ENCODE measurements at regions not wholly inside any gene's neighbourhood (a gene's known extent, or its start where the extent isn't known, plus 50 kb on each side); places are given as distances from the start of the nearest gene placed in this dataset.

DNA sequence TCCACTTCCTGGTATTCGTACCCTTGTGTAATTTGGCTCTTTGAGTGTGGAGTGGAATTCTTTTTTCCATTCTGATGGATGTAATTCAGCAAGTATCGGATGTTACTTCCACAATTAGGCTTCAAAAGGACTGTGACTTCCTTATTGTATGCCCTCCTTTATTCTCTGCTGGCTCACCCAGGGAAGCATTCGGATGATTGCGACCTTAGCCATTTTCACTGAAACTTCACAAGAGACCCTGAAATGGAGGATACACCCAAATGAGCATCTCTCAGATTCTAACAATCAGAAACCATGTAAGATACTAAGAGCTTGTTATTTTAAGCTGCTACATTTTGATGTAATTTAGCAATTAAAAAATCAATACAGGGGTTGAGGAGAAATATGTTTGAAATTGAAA lies 493.1 kb downstream of the DNAJB9 start:
- H3K27me3 ChIP-seq: no peaks in the 10 kb centered on the region
- intact Hi-C loops (cut with DNase I; ENCODE audit: low total_unique reads): no loop called here
- in situ Hi-C loops (cut with MboI; ENCODE audit: low sequenced_read_pairs in 4 of 4): no loop called here
- no peak for DNase-seq
- H3K4me3 ChIP-seq: no peak overlapping the region
- H3K27ac ChIP-seq: no peak overlapping the region
- no peaks in the 10 kb centered on the region for H3K9me3 ChIP-seq
- no peaks in the 10 kb centered on the region for H3K36me3 ChIP-seq
- H3K4me1 ChIP-seq: no peaks in the 10 kb centered on the region
- no peak for ATAC-seq
- no peak for TF ChIP-seq POLR2A (IDR thresholded peaks at IDR 0.05)
- TF ChIP-seq, protein P1, sequence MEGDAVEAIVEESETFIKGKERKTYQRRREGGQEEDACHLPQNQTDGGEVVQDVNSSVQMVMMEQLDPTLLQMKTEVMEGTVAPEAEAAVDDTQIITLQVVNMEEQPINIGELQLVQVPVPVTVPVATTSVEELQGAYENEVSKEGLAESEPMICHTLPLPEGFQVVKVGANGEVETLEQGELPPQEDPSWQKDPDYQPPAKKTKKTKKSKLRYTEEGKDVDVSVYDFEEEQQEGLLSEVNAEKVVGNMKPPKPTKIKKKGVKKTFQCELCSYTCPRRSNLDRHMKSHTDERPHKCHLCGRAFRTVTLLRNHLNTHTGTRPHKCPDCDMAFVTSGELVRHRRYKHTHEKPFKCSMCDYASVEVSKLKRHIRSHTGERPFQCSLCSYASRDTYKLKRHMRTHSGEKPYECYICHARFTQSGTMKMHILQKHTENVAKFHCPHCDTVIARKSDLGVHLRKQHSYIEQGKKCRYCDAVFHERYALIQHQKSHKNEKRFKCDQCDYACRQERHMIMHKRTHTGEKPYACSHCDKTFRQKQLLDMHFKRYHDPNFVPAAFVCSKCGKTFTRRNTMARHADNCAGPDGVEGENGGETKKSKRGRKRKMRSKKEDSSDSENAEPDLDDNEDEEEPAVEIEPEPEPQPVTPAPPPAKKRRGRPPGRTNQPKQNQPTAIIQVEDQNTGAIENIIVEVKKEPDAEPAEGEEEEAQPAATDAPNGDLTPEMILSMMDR (IDR thresholded peaks at IDR 0.05 in 4 of 5, conservative IDR thresholded peaks at IDR 0.05 in 1 of 5): no peak

DNA sequence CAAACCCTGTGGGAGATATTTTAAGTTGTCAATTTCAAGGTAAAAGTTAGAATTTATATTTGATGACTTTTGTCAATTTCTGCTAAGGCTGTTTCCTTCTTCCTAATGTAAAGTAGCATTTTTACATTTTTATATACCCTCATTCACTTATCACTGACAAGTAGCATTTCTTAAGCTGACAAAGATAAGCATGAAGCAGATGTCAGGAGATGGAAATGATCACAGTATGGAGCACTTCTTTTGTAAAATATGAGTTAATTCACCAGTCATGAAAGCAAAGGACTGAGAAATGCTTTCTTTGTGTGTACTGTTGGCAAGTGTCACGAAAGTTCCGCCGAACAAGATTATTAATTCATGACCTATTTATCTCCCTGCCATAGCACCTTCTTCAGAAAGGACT lies 503.9 kb downstream of the DNAJB9 start:
- Histone ChIP-seq H3K36me3 (no peaks in the 10 kb centered on the region), H3K27me3 (no peaks in the 10 kb centered on the region), H3K27ac (no peak overlapping the region), H3K9me3 (no peaks in the 10 kb centered on the region), H3K4me1 (no peaks in the 10 kb centered on the region), H3K4me3 (no peak overlapping the region)
- intact Hi-C loops (cut with DNase I; ENCODE audit: low total_unique reads) (no loop called here), in situ Hi-C loops (cut with MboI; ENCODE audit: low sequenced_read_pairs in 4 of 4) (no loop called here)
- DNase-seq: no peak
- TF ChIP-seq, protein P1 (IDR thresholded peaks at IDR 0.05 in 4 of 5, conservative IDR thresholded peaks at IDR 0.05 in 1 of 5): no peak
- TF ChIP-seq POLR2A (IDR thresholded peaks at IDR 0.05): no peak
- no peak for ATAC-seq

DNA sequence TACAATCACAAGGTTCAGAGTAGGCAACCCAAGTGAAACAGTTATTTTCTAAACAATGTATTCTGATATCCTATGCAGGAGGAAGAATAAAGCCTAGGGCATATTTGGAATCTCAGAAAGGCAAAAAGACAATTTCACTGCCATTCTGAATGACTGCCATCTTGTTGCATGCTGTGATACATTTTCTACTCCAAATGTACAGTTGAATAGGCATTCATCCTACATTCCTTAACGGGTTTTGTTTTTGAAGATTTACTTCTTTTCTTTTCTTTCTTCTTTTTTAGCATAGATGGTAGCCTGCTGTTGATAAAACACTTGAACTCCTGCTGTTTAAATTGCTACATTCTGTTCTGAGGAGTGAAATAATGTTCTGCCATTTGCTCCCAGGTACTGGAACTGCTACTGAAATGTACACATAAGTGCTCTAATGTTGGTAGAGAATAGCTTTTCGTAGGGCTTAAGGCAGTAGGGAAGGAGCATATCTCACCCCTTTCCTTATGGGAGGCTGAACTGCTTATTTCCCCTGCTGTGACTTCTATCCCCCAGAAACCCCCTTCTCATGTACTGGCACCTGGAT lies 506.8 kb downstream of the DNAJB9 start:
- Histone ChIP-seq H3K9me3 (no peaks in the 10 kb centered on the region), H3K27ac (no peak overlapping the region), H3K27me3 (no peaks in the 10 kb centered on the region), H3K4me3 (no peak overlapping the region), H3K36me3 (no peaks in the 10 kb centered on the region), H3K4me1 (no peaks in the 10 kb centered on the region)
- ATAC-seq: no peak
- intact Hi-C loops (cut with DNase I; ENCODE audit: low total_unique reads): no loop called here
- TF ChIP-seq, protein P1 (IDR thresholded peaks at IDR 0.05 in 4 of 5, conservative IDR thresholded peaks at IDR 0.05 in 1 of 5): no peak
- TF ChIP-seq POLR2A (IDR thresholded peaks at IDR 0.05): no peak
- in situ Hi-C loops (cut with MboI; ENCODE audit: low sequenced_read_pairs in 4 of 4): no loop called here
- no peak for DNase-seq

DNA sequence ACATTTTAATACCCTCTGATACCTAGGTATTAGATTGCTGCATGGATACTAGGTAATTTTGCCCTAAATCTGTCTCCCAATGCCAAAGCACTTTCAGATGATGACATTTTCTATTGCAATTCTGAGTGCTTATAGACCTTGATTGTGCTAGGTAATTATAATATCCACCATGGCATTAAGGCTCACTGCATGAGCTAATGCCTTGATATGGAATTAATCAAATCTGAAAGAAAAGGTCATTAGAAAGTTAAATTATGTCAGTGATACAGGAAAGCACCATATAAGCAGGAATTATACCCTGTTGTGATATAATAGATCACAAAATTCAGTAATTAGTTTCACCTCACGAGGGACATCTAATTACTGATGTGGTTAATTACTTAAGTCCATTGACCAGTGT lies 521.4 kb downstream of the DNAJB9 start:
- ATAC-seq: no peak
- no peaks in the 10 kb centered on the region for H3K9me3 ChIP-seq

More for the DNA sequence above, 521.4 kb downstream of the DNAJB9 start:
- DNase-seq: no peak
- no peak for TF ChIP-seq POLR2A (IDR thresholded peaks at IDR 0.05)
- TF ChIP-seq, protein P1 (IDR thresholded peaks at IDR 0.05 in 4 of 5, conservative IDR thresholded peaks at IDR 0.05 in 1 of 5): no peak
- H3K4me1 ChIP-seq: no peaks in the 10 kb centered on the region
- in situ Hi-C loops (cut with MboI; ENCODE audit: low sequenced_read_pairs in 4 of 4): no loop called here
- no peak overlapping the region for H3K4me3 ChIP-seq
- H3K27me3 ChIP-seq: no peaks in the 10 kb centered on the region
- no peak overlapping the region for H3K27ac ChIP-seq
- no peaks in the 10 kb centered on the region for H3K36me3 ChIP-seq
- intact Hi-C loops (cut with DNase I; ENCODE audit: low total_unique reads): no loop called here
